H9 (cell line): ENCODE measurements at regions not wholly inside any gene's neighbourhood (a gene's known extent, or its start where the extent isn't known, plus 50 kb on each side); places are given as distances from the start of the nearest gene placed in this dataset.

Source experiments
- DNase-seq: peaks from one replicate; pipeline ENCODE4 v3.0.0-alpha.2; 2017
- H2AFZ ChIP-seq: one replicate; pipeline ENCODE4 v1.6.1; 2013; ENCODE audit warnings: mild to moderate bottlenecking, low read length, control low read depth, moderate library complexity
- H2AK5ac ChIP-seq: 2 replicates; pipeline ENCODE4 v1.6.1; 2013; ENCODE audit warnings: low read length, control low read depth, mixed read lengths; ENCODE audit not compliant: insufficient read length
- H2BK120ac ChIP-seq: one replicate; pipeline ENCODE4 v1.6.1; 2013; ENCODE audit warnings: low read depth, mild to moderate bottlenecking, low read length, control low read depth, inconsistent platforms; ENCODE audit not compliant: poor library complexity, severe bottlenecking
- H2BK12ac ChIP-seq: 2 replicates; pipeline ENCODE4 v1.6.1; 2013; ENCODE audit warnings: low read length, control low read depth, mixed read lengths, low read depth; ENCODE audit not compliant: insufficient read length
- H2BK15ac ChIP-seq: 2 replicates; pipeline ENCODE4 v1.6.1; 2013; ENCODE audit warnings: low read depth, low read length, control low read depth
- H2BK20ac ChIP-seq: one replicate; pipeline ENCODE4 v1.6.1; 2013; ENCODE audit warnings: low read depth, mild to moderate bottlenecking, low read length, control low read depth, inconsistent platforms; ENCODE audit not compliant: poor library complexity, severe bottlenecking
- H2BK5ac ChIP-seq: 2 replicates; pipeline ENCODE4 v1.6.1; 2013; ENCODE audit warnings: low read length, control low read depth, mixed read lengths; ENCODE audit not compliant: insufficient read length
- H3K14ac ChIP-seq: 2 replicates; pipeline ENCODE4 v1.6.1; 2013; ENCODE audit warnings: low read length, control low read depth; ENCODE audit not compliant: insufficient read depth
- H3K18ac ChIP-seq: 2 replicates; pipeline ENCODE4 v1.6.1; 2013; ENCODE audit warnings: low read depth, mild to moderate bottlenecking, mixed read lengths, low read length, control low read depth; ENCODE audit not compliant: insufficient read length
- H3K23ac ChIP-seq: 2 replicates; pipeline ENCODE4 v1.6.1; 2013; ENCODE audit warnings: low read length, control low read depth, mixed read lengths, low read depth; ENCODE audit not compliant: insufficient read length
- H3K23me2 ChIP-seq: 2 replicates; pipeline ENCODE4 v1.6.1; 2013; ENCODE audit warnings: low read depth, mild to moderate bottlenecking, mixed read lengths, low read length, control low read depth; ENCODE audit not compliant: insufficient read length, poor library complexity, severe bottlenecking
- H3K27ac ChIP-seq: 2 replicates; pipeline ENCODE4 v1.5.1; 2013; ENCODE audit warnings: low read length, control low read depth, mixed read lengths, low read depth; ENCODE audit not compliant: insufficient read length
- H3K27me3 ChIP-seq: 2 replicates; pipeline ENCODE4 v1.6.1; 2013; ENCODE audit warnings: low read length, control low read depth, inconsistent platforms; ENCODE audit not compliant: insufficient read depth
- H3K4ac ChIP-seq: 2 replicates; pipeline ENCODE4 v1.6.1; 2013; ENCODE audit warnings: low read depth, mild to moderate bottlenecking, control low read depth, inconsistent platforms, low read length, moderate library complexity
- H3K4me1 ChIP-seq: 2 replicates; pipeline ENCODE4 v1.6.1; 2013; ENCODE audit warnings: low read length, control low read depth, inconsistent platforms; ENCODE audit not compliant: insufficient read depth
- H3K4me2 ChIP-seq: 2 replicates; pipeline ENCODE4 v1.6.1; 2013; ENCODE audit warnings: low read length, control low read depth, mixed read lengths; ENCODE audit not compliant: insufficient read length, insufficient read depth
- H3K56ac ChIP-seq: 2 replicates; pipeline ENCODE4 v1.6.1; 2013; ENCODE audit warnings: low read depth, mild to moderate bottlenecking, mixed read lengths, low read length, control low read depth; ENCODE audit not compliant: insufficient read length
- H3K79me1 ChIP-seq: 2 replicates; pipeline ENCODE4 v1.6.1; 2013; ENCODE audit warnings: low read depth, mild to moderate bottlenecking, moderate library complexity, low read length, control low read depth, inconsistent platforms; ENCODE audit not compliant: insufficient read depth, poor library complexity, severe bottlenecking
- H3K79me2 ChIP-seq: 2 replicates; pipeline ENCODE4 v1.6.1; 2013; ENCODE audit warnings: low read length, control low read depth, inconsistent platforms; ENCODE audit not compliant: insufficient read depth
- H3K9ac ChIP-seq: 2 replicates; pipeline ENCODE4 v1.6.1; 2013; ENCODE audit warnings: low read length, control low read depth, mixed read lengths; ENCODE audit not compliant: insufficient read length; ENCODE audit errors: extremely low read depth
- H3K9me3 ChIP-seq: one replicate; pipeline ENCODE4 v1.6.1; 2013; ENCODE audit warnings: low read depth, low read length, inconsistent platforms; ENCODE audit not compliant: control insufficient read depth
- H3T11ph ChIP-seq: one replicate; pipeline ENCODE4 v1.6.1; 2013; ENCODE audit warnings: mild to moderate bottlenecking, low read length, control low read depth, inconsistent platforms
- H4K20me1 ChIP-seq: one replicate; pipeline ENCODE4 v1.6.1; 2013; ENCODE audit not compliant: control insufficient read depth, insufficient read length, insufficient read depth
- H4K5ac ChIP-seq: 2 replicates; pipeline ENCODE4 v1.6.1; 2013; ENCODE audit warnings: low read depth, mild to moderate bottlenecking, mixed read lengths, low read length, control low read depth; ENCODE audit not compliant: insufficient read length
- H4K8ac ChIP-seq: replicated peaks from 2 replicates; pipeline ENCODE4 v1.6.1; 2013; ENCODE audit warnings: low read length, control low read depth, mixed read lengths, low read depth; ENCODE audit not compliant: insufficient read length
- H4K91ac ChIP-seq: 2 replicates; pipeline ENCODE4 v1.6.1; 2013; ENCODE audit warnings: low read depth, mild to moderate bottlenecking, moderate library complexity, mixed read lengths, low read length, control low read depth; ENCODE audit not compliant: insufficient read length
- H3K27ac Mint-ChIP-seq, 3 experiments: 2 replicates in 2 of 3; 3 replicates in 1 of 3; pipeline ENCODE4 v1.8.0; 2020 to 2021; ENCODE audit warnings: mixed read lengths in 3 of 3, mild to moderate bottlenecking in 1 of 3, moderate library complexity in 1 of 3
- H3K27me3 Mint-ChIP-seq: 2 replicates; pipeline ENCODE4 v1.8.0; 2021; ENCODE audit warnings: low read depth, mild to moderate bottlenecking, moderate library complexity, mixed read lengths
- H3K36me3 Mint-ChIP-seq, 3 experiments: 2 replicates in 2 of 3; 3 replicates in 1 of 3; pipeline ENCODE4 v1.8.0; 2020 to 2021; ENCODE audit warnings: low read depth in 3 of 3, mixed read lengths in 3 of 3; ENCODE audit not compliant: insufficient read depth in 1 of 3
- H3K4me1 Mint-ChIP-seq, 2 experiments: 2 replicates each; pipeline ENCODE4 v1.8.0; 2020; ENCODE audit warnings: mixed read lengths in 2 of 2
- H3K4me3 Mint-ChIP-seq, 2 experiments: 2 replicates in 1 of 2; 3 replicates in 1 of 2; pipeline ENCODE4 v1.8.0; 2020 to 2021; ENCODE audit warnings: mild to moderate bottlenecking in 2 of 2, mixed read lengths in 2 of 2, moderate library complexity in 1 of 2
- H3K9me3 Mint-ChIP-seq, 2 experiments: 2 replicates in 1 of 2; 3 replicates in 1 of 2; pipeline ENCODE4 v1.8.0; 2020; ENCODE audit warnings: mild to moderate bottlenecking in 2 of 2, mixed read lengths in 2 of 2, moderate library complexity in 1 of 2
- CTCF ChIP-seq: fragments of 200-600 bp; sonication (generic); conservative IDR thresholded peaks from 3 replicates; pipeline ENCODE4 v1.8.0; 2021; ENCODE audit warnings: antibody characterized with exemption, mild to moderate bottlenecking
- WGBS: extraction: QIAGEN DNeasy Blood & Tissue Kit; methylation state at CpG from one replicate; pipeline ENCODE4 v1.1.7; 2013; ENCODE audit warnings: missing lambda C conversion rate, low lambda C conversion rate, mixed read lengths; ENCODE audit not compliant: insufficient read length; ENCODE audit errors: extremely low coverage; 5-methylcytosine and 5-hydroxymethylcytosine counted together

GRCh38 chr6:96340164-96340563 is 181.4 kb upstream of the UFL1 start:
- no peak for DNase-seq
- no peak overlapping the region for H2BK15ac ChIP-seq
- H3K23me2 ChIP-seq, result no peaks in the 10 kb centered on the region
- H3K18ac ChIP-seq, result no peak overlapping the region
- H4K91ac ChIP-seq, result no peak overlapping the region
- peaks cover 16 to 21% of the 10 kb centered on the region in 2 experiments for H3K9me3 Mint-ChIP-seq
- H3K27me3 Mint-ChIP-seq, result no peaks in the 10 kb centered on the region
- no peak overlapping the region for H3T11ph ChIP-seq
- H4K8ac ChIP-seq, result no peak overlapping the region
- peaks cover 10 to 27% (median 10%) of the 10 kb centered on the region in 3 experiments for H3K36me3 Mint-ChIP-seq
- H3K9me3 ChIP-seq, result no peaks in the 10 kb centered on the region
- no peak overlapping the region for H3K27ac ChIP-seq
- no peak overlapping the region for H3K14ac ChIP-seq
- no peaks in the 10 kb centered on the region for H3K79me1 ChIP-seq
- no peak overlapping the region for H3K4me3 Mint-ChIP-seq
- no peaks in the 10 kb centered on the region for H4K20me1 ChIP-seq
- H2AK5ac ChIP-seq, result no peak overlapping the region
- H3K23ac ChIP-seq, result no peak overlapping the region
- no peaks in the 10 kb centered on the region for H3K27me3 ChIP-seq
- no peaks in the 10 kb centered on the region for H3K79me2 ChIP-seq
- H2BK12ac ChIP-seq, result no peak overlapping the region
- H2BK120ac ChIP-seq, result no peak overlapping the region
- H2BK20ac ChIP-seq, result no peak overlapping the region
- H3K4me2 ChIP-seq, result no peak overlapping the region
- H3K4me1 Mint-ChIP-seq, result peaks cover 4 to 7% of the 10 kb centered on the region in 2 experiments
- no peak overlapping the region for H3K4ac ChIP-seq
- H4K5ac ChIP-seq, result no peak overlapping the region
- no peak overlapping the region for H2BK5ac ChIP-seq
- H2AFZ ChIP-seq, result no peak overlapping the region
- no peak overlapping the region for H3K9ac ChIP-seq
- no peaks in the 10 kb centered on the region for H3K4me1 ChIP-seq
- no peak for TF ChIP-seq CTCF
- H3K56ac ChIP-seq, result no peak overlapping the region
- no CpG with 5 or more reads among the region's 4 CpGs for WGBS
- H3K27ac Mint-ChIP-seq, result 0 out of 7 replicates have a peak overlapping the region, but pooled peaks of 2 of the 3 experiments have one; percentile 2 to 23
